ENCODE measurements at regions not wholly inside any gene's neighbourhood (a gene's known extent, or its start where the extent isn't known, plus 50 kb on each side); places are given as distances from the start of the nearest gene placed in this dataset.

GRCh38 chr6:95815389-95816056, 200.3 kb upstream of the FUT9 start:
- no peak for TF ChIP-seq EZH2phosphoT487 (IDR thresholded peaks at IDR 0.05; ENCODE audit: low read depth)
- TF ChIP-seq CTCF (IDR thresholded peaks at IDR 0.05; ENCODE audit: low read depth, low read length), result no peak

Data from OCI-LY3 (cell line).